GM11168 (cell line): ENCODE measurements at regions not wholly inside any gene's neighbourhood (a gene's known extent, or its start where the extent isn't known, plus 50 kb on each side); places are given as distances from the start of the nearest gene placed in this dataset.

Experiments used
- in situ Hi-C: fragments of 300-500 bp; cut with MboI; formaldehyde crosslinking; loops from one replicate; pipeline ENCODE4 v1.12.0; 2022; ENCODE audit warnings: low sequenced_read_pairs; ENCODE audit not compliant: unreplicated experiment

DNA sequence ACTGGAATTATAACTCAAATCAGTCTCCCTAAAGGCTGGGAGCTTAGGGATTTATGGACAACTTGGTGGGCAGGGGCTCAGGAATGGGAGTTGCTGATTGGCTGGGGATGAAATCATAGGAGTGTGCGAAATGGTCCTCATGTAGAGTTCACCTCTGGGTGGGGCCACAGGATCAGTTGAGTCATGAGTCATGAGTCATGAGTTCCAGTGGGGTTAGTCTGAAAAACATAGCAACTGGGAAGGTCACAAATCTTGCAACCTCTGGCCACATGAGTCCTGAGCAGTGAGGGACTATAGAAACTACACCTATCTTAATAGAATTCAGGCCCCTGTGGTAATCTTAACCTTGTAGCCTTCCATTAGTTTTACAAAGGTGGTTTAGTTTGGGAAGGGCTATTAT, 383.3 kb downstream of the RBM43 start:
- in situ Hi-C loops = no loop called here

DNA sequence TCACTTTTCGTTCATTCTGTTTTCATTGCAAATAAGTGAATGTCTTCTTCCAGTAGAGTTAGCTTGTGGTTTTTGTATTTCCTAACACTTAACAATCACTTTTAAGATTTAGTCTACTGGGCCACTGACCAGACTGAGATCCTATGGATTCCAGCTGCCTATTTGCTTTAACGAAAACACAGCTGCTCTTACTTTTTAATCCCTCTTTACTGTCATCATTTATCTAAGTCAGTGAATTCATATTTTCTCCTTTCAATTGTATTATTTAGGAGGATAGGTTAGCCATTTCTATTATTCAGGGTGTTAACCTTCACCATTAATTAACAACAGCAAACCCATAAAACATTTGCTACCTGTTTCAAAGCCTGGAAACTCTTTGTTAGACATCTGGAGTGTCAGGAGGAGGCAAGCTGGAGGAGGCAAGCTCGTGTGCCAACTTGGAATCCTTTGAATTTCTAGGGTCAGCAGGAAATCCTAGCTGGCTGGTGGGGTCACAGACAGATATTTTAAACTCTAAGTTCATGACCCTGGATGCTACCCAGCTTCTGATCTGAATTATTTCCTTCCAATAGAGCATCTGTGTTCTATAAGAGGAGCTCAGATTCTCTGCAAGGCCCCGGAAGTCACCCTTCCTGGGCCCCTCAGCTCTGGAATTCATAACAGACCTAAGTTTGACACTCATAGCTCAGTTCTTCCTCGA, 385.3 kb downstream of the RBM43 start:
- in situ Hi-C loops = no loop called here

DNA sequence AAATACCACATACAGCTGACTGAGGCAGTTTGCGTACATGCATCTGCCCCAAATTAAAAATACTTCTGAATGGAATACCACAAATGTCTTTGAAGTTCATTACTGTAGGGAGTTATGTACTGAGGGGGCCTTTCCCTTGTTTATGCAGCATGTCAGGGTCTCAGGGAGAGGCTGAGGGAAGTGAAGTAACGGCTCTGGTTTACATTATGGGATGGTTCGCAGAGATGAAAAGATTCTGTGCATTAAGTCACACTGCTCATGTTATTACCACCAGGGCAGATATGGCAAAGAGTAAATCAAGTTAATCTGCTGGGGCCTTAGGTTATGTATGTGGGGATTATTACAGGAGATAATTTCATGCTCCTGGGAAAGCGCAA, 385.9 kb upstream of the RND3 start:
- in situ Hi-C loops = no loop called here

DNA sequence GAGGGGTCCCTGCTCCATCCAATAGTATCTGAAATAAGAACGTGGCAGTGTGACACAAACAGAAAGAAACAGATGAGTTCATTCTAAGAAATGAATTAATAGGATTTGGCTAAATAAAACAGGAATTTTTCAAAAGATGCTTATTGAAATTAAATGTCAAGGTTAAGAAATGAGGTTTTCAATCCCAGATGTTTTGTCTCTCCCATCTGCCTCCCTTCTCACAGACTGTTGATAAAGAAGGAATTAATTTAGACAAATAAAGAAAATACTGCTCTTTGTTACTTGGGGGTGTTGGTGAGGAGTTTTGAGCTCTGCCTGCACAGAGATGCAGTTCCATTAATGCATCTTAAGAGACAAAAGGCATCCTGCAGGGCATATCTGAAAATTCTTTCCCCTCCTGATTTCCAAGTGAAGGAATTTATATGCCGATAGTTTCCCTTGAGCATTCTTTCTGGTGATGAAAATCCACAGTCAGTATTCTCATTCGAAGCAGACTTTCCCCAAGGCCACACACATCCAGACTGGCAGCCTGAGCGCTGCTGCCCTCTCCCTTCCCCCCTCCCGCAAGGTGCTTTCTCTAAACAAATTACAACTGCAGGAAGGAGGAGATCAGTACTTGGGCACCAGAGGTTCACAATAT, 385.4 kb upstream of the RND3 start:
- in situ Hi-C loops = no loop called here

DNA sequence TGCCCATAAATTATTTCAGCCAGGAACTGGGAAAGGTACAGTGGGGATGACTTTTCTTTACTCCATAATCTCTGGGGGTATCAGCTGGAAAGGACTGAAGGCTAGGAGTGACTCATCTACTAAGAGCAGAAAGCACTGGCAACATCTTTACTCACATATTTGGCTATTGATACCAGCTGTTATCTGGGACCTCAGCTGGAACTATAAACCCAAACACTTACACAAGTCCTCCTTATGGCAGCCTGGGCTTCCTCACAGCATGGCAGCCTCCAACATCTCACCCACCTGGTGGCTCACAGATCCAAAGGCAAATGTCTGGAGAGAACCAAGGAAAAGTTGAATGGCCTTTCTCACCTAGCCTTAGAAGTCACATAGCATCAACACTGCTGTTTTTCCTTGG, 379.0 kb upstream of the RND3 start:
- in situ Hi-C loops = no loop called here

DNA sequence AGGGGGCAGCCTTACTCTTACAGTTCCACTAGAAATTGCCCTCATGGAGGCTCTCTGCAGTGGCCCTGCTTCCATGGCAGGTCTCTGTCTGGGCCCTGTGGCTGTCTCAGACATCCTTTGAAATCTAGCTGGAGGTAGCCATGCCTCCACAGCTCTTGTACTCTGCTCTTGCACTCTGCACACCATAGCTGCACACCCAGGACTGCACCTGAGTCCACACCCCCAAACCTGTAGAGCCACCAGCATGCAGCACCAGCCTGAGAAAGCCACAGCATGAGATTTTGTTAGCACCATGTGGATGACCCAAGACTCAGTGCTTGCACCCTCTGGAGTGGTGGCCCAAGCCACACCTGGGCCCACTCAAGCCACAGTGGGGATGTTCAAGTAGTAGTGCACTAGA, 376.2 kb upstream of the RND3 start:
- in situ Hi-C loops = no loop called here

DNA sequence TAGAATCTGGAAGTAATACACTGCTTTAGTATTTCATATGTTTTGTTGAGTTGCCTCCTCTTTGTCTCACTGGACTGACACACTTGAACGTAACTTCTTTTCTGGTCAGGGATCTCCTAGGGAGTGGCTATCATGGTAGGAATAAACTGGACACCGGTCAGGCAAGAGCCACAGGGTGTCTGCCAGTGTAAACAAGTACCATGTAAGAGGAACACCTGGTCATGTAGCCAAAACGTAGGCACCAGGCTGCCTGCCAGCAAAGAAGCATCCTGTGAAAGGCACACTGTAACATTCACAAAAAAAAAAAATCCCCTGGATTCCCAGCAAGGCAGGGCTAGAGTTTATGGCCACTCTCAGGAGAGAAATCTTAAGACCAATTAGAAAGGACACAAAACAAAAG, 372.8 kb upstream of the RND3 start:
- in situ Hi-C loops = no loop called here

DNA sequence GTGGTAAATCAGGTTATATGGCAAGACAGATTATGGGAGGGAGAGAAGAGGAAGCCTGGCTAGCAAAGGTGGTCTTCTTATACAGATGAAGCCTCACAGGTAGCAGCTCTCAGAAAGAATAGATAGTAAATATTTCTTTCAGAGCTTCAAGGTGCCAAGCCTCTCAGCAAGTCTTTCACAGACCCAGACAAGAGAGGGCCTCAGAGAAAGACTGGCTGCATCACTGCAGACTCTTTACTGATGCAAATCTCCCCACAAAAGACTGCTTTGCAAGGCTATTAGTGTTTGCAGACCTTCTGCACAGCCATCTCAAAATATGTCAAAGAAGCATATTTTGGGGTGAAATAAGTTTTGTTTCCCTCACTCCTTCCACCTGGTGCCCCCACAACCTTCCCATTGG, 372.4 kb upstream of the RND3 start:
- in situ Hi-C loops = no loop called here

DNA sequence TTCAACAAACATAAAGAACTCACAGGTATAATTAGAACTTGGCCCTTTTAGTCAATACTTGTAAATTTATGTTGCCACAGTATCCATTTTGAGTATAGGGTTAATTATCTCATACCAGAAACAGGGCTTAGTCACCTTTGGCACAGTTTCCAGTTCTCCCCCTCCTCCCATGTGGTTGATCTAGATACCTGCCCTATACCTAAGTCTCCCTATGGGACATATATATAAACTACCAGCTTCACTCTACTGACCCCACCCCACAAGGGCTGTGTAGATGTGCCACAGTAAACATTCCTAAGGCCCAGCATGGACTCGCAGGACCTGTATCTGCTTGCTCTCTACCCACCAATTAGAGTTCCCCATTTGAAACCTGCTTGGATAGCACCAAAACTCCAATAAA, 371.7 kb upstream of the RND3 start:
- in situ Hi-C loops = no loop called here

DNA sequence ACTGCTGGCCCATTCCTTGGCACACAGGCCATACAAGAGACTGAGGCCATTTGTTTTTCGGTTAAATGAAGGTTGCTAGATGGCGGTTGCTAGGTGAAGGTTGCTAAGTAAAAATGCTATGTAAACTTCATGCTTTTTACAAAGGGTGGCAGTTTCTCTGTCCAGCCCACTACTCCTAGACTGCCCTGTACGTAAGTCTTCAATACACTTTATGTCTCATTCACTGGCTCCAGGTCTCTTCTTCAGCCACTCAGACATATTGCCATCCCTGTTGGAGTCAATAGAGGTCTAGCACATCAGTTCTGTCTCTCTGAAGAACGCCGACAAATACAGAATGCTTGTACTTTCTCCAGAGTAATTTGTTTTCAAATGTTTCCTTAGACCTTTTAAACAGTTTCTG, 370.9 kb upstream of the RND3 start:
- in situ Hi-C loops = no loop called here

DNA sequence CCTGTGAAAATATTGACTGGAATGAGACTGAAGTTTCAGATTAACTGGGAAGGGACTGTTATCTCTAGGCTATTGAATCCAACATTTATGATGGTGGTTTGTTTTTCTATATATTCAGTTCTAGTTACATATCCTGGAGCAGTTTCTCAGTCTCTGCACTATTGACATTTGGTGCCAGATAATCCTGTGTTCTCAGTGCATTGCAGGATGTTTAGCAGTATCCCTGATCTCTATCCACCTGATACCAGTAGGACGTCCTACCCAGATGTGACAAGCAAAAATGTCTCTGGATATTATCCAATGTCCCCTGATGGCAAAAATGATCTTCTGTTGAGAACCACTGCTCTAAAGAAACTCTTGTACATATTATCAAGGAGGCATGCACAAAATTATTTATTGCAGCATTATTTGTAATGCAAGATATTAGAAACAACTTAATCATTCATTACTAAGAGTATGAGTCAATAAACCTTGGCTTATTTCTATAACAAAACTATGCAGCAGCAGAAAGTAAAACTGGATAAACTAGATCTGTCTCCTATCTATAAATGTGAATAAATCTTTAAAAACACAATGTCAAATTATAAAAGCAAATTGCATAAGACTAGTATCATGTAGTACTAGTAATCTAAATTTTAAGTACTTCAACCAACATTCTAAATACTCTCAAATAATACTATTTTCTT, 369.3 kb upstream of the RND3 start:
- in situ Hi-C loops = no loop called here

DNA sequence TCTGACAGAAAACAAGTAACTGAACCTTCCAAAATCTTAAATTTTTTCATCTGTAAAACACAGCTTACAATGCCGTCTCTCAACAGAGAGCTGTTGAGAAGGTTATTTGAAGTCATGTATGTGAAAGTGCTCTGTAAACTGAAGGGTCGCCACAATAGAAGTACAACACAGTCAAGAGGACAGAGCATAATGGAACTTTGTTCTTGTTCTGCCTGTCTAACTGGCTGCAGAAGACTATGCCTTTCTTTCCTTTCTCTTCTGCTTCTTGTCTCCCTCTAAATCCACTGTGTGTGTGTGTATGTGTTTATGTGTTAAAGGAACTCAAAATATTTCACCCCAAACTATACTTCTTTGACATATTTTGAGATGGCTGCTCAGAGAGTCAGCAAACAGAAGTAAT, 365.8 kb upstream of the RND3 start:
- in situ Hi-C loops = no loop called here

DNA sequence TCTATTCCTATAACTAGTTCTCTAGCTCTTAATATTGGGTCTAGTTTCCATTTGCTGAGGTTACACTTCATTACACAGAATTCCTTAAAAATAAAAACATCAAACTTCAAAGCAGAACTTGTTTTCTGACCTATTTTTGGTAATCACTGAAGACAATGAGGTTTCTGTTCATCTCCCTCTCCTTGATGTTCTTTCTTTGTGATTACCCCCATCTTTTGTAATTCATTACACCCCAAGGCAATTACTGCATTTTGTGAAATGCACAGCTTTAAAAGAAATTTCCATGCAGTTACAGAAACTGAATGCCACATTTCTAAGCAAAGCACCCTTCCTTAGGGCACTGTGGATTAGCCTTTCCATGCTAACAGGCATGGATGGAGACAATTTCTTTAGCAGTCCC, 363.2 kb upstream of the RND3 start:
- in situ Hi-C loops = no loop called here

DNA sequence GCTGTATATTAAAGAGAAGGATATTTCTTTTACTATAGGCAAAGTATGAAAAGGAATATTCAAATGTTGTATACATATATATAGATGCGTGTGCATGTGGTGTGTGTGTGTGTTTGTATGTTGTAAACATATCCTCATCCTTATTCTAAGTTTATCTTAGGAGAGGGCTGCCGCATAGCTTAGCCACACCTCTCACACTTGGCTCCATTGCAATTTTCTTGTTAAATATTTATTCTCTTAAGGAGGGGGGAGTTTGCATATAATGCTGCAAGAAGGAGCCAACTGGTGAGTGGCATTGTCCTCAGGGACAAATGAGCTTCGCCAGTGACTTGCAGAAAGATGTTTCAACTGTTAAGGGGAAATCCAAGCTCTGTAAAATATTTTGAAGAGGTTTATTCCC, 360.1 kb upstream of the RND3 start:
- in situ Hi-C loops = no loop called here

DNA sequence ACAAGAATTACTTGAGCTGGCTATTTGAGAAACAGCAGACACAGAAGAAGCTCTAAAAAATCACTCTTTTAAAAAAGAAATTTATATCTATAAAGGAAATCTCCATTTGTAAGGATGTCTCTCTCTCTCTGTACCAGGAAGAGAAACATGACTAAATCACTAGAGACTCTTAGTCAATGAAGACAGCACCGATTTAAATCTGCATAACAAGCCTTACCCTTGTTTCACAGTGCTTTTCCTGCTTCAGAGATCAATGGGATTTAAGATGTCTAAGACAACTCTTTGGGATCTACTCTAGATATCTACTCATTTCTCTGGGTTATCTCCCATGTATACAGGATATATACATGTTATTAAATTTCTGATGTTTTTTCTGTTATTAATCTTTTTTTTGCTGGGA, 359.2 kb upstream of the RND3 start:
- in situ Hi-C loops = no loop called here

DNA sequence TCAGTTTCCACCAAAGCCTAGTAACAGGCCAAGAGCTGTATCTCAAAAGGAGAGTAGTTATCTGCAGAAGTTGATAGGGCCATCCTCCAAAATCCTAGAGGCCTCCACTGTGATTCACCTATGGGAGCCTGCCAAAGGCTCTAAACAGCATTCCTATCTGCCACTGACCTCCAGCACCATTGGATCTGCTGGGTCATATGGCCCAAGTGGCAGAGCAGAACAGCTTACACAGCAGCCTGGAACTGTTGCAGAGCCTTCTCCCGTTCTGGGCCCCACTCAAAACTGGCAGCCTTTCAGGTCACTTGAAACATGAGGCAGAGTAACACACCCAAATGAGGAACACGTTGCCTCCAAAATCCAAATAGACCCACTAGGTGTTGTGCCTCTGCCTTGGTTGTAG, 345.2 kb upstream of the RND3 start:
- in situ Hi-C loops = no loop called here

DNA sequence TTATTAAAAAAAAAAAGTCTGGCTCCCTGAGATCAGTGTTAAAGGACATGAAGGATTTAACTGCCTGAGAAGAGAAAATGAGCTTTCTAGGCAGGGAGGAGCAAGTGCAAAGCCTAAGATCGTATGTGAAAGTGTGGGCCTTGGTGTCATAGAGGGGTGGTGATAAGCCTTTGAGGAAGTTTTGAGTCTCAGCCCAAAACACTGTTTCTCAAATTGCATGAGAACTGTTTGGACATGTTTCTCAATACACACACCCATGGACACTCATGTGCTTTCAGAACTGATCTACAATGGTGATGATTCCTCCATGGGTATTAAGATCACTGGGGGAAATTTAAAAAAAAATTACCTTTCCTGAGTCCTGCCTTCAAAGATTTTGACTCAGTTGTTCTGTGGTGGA, 336.7 kb upstream of the RND3 start:
- in situ Hi-C loops = no loop called here

DNA sequence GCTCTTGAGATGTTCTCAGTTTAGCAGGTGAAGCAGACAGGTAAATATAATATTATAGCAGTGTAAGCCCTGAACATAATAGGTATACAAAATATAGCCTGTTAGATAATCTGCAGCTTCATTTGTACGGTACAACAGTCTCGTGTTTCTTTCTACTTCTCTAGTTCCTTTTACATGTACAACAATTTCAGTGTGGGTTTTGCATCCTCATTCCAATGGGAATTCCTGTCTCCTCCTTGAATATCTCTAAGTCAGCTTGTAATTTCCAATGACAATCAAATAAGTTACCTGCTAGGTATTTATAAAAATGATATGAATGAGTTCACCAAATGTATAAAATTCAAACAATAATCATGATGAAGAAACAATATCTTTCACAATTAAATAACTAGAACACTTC, 330.0 kb upstream of the RND3 start:
- in situ Hi-C loops = no loop called here

DNA sequence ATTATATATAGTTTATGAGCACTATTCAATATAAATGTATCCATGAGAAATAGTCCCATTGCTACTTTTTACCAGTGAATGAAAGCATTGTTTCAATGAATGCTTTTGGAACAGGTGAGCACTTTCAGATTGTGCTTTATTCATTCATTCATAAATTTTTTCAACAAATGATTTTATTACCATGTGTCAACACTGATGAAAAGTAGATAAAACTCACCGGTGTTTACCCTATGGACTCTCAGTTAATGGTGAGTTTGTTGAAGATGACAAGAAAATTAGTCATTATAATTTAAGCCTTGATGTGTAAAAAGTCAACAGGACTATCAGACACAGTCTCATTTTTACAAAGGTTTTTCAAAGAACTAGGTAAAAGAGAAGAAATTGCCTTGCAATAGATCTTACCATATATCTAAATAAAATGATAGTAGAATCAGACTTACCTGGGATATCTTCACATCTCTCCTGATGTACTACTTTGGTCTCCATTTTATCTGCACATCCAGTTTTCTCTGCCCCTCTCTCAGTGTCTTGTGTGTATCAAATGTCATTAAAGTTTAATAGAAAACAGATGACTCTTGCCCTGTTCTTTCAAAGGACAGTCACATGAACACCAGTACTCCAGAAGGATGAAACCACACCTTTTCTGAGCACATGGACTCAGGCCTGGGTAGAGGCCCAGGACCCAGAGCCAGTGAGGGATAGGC, 325.3 kb upstream of the RND3 start:
- in situ Hi-C loops = no loop called here

DNA sequence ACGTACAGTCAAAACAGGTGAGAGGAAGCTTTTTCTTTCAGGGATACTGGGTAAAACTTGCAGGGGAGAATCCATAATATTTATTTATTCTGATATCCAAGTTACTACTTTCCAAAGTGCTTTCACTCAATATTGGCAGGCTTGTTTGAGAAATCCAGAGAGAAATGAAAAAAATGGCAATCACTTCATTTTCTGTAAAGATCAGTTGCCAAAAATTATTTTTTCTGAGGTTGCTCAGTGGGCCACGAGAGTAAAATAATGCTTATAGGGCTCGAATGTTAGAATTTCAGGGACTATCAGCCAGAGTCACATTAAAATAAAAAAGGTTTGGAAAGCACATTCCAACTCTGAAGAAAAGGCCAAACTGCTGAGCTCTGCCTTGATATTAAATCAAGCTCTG, 324.6 kb upstream of the RND3 start:
- in situ Hi-C loops = no loop called here

DNA sequence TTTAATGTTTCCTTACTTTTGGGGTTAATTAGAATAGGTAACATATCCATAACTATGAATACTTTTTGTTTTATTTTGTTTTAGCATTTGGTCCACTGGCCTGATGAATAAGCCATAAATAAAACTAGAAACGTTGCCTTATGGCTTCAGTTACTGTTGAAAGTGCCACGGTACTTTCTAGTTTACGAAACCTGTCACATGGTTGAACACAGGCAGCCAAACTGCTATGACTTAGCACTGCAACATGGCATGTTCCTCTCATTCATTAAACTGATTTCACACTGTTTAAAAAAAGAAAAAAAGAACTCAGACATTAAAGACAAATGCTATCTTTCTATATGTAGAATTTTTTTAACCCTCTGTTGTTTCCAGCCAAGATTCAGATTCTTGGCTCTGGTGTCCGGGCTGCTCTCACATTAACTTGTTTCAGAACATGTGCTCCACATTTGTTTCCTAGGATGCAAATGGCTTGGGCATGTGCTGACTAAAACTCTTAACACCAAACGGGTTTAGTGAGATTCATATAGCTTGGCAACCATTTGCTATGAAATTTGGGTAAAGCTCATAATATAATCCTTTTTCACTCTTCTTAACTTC, 323.9 kb upstream of the RND3 start:
- in situ Hi-C loops = no loop called here
